Endothelial cell of umbilical vein (primary cell): ENCODE measurements at regions not wholly inside any gene's neighbourhood (a gene's known extent, or its start where the extent isn't known, plus 50 kb on each side); places are given as distances from the start of the nearest gene placed in this dataset.

Experiments used
- BruUV-seq: library from RNA; stranded (reverse); fragments of 400-500 nt; replicated peaks from 2 replicates; lab custom pipeline; 2021; lab: Mats Ljungman, UMichigan
- CTCF ChIA-PET: fragments of 300-600, 350-600 bp; sonication (Branson Sonifier 250); formaldehyde crosslinking; loops from one replicate; lab custom pipeline; 2021; ENCODE audit warnings: antibody characterized with exemption, inconsistent platforms; lab: Charles Lee
- POLR2A ChIA-PET: fragments of 300-600, 350-600 bp; sonication (Branson Sonifier 250); formaldehyde crosslinking; loops from one replicate; lab custom pipeline; 2021; ENCODE audit warnings: antibody characterized with exemption, inconsistent platforms; lab: Charles Lee
- DNase-seq: peaks from one replicate; pipeline ENCODE4 v3.0.0-alpha.2; 2011; ENCODE audit warnings: low read depth, low spot score
- FAIRE-seq: peaks from 2 replicates; lab custom pipeline; 2011; peaks lifted over from hg19 to GRCh38; lab: Jason Lieb, UNC
- H2AFZ ChIP-seq: 2 replicates; pipeline ENCODE4 v1.6.0; 2012; ENCODE audit warnings: low read depth, low read length, control low read depth, inconsistent platforms
- H3K27ac ChIP-seq: 2 replicates; pipeline ENCODE4 v1.5.1; 2011; ENCODE audit warnings: low read depth, mild to moderate bottlenecking, control low read depth, low read length, moderate library complexity; ENCODE audit not compliant: insufficient read depth
- H3K27me3 ChIP-seq, 2 experiments: 2 replicates each; pipeline versions ENCODE4 v1.6.0 to v1.6.1; 2011; ENCODE audit warnings: low read length in 2 of 2, mixed read lengths in 1 of 2; ENCODE audit not compliant: control insufficient read depth in 2 of 2, insufficient read depth in 2 of 2
- H3K36me3 ChIP-seq, 2 experiments: 2 replicates in 1 of 2; 3 replicates in 1 of 2; pipeline ENCODE4 v1.5.1; 2011; ENCODE audit warnings: low read length in 2 of 2, mild to moderate bottlenecking in 1 of 2, moderate library complexity in 1 of 2; ENCODE audit not compliant: control insufficient read depth in 2 of 2, insufficient read depth in 2 of 2; ENCODE audit errors: extremely low read depth in 1 of 2
- H3K4me1 ChIP-seq: 3 replicates; pipeline ENCODE4 v1.5.1; 2011; ENCODE audit warnings: mild to moderate bottlenecking, low read length; ENCODE audit not compliant: control insufficient read depth, insufficient read depth; ENCODE audit errors: extremely low read depth
- H3K4me2 ChIP-seq: 2 replicates; pipeline ENCODE4 v1.6.1; 2011; ENCODE audit warnings: low read length, control low read depth, mixed read lengths; ENCODE audit not compliant: insufficient read depth
- H3K4me3 ChIP-seq, 3 experiments: fragments of 200-600 bp in 1 of 3; sonication (generic), shearing (Covaris generic) in 1 of 3; replicated peaks in 1 of 3; 2 replicates each; pipeline ENCODE4 v1.5.1; 2011 to 2016; ENCODE audit warnings: control low read depth in 3 of 3, low read length in 3 of 3, mild to moderate bottlenecking in 2 of 3, inconsistent platforms in 1 of 3, low read depth in 1 of 3, moderate library complexity in 1 of 3; ENCODE audit not compliant: insufficient read depth in 1 of 3
- H3K79me2 ChIP-seq: 2 replicates; pipeline ENCODE4 v1.6.0; 2012; ENCODE audit warnings: low read length, inconsistent platforms; ENCODE audit not compliant: control insufficient read depth, insufficient read depth
- H3K9ac ChIP-seq: replicated peaks from 2 replicates; pipeline ENCODE3; 2011; ENCODE audit warnings: low read length, control low read depth; ENCODE audit not compliant: insufficient read depth; ENCODE audit errors: extremely low read depth
- H3K9me1 ChIP-seq: replicated peaks from 3 replicates; pipeline ENCODE4 v1.6.0; 2011; ENCODE audit warnings: mild to moderate bottlenecking, low read length; ENCODE audit not compliant: control insufficient read depth, insufficient read depth; ENCODE audit errors: extremely low read depth
- H3K9me3 ChIP-seq: replicated peaks from 2 replicates; pipeline ENCODE4 v1.5.1; 2012; ENCODE audit warnings: low read length, inconsistent platforms; ENCODE audit not compliant: control insufficient read depth, insufficient read depth
- H4K20me1 ChIP-seq: replicated peaks from 2 replicates; pipeline ENCODE3; 2011; ENCODE audit warnings: mild to moderate bottlenecking, low read length; ENCODE audit not compliant: control insufficient read depth, insufficient read depth; ENCODE audit errors: extremely low read depth
- EZH2 ChIP-seq: IDR thresholded peaks from 2 replicates; pipeline ENCODE4 v1.6.1; 2012; ENCODE audit warnings: borderline replicate concordance, low read depth, mild to moderate bottlenecking, moderate library complexity, low read length, inconsistent platforms; ENCODE audit not compliant: severe bottlenecking
- FOS ChIP-seq: IDR thresholded peaks from 2 replicates; pipeline ENCODE4 v1.6.1; 2011; ENCODE audit warnings: mild to moderate bottlenecking, low read length, moderate library complexity, borderline replicate concordance; ENCODE audit not compliant: insufficient read depth
- GATA2 ChIP-seq: IDR thresholded peaks from 2 replicates; pipeline ENCODE4 v1.7.0; 2011; ENCODE audit warnings: low read depth, mild to moderate bottlenecking, moderate library complexity, mixed read lengths, low read length; ENCODE audit not compliant: insufficient read length, insufficient read depth
- JUN ChIP-seq: IDR thresholded peaks from 2 replicates; pipeline ENCODE4 v1.6.1; 2011; ENCODE audit warnings: borderline replicate concordance, low read depth; ENCODE audit not compliant: insufficient read length, insufficient read depth
- MYC ChIP-seq: IDR thresholded peaks from one replicate; pipeline ENCODE4 v1.6.1; 2011; ENCODE audit warnings: mild to moderate bottlenecking, low read depth, low read length
- POLR2A ChIP-seq: IDR thresholded peaks from 2 replicates; pipeline ENCODE4 v1.6.1; 2012; ENCODE audit warnings: low read depth, mild to moderate bottlenecking, control low read depth, low read length
- POLR2AphosphoS5 ChIP-seq: IDR thresholded peaks from 2 replicates; pipeline ENCODE4 v1.6.1; 2012; ENCODE audit warnings: low read depth, mild to moderate bottlenecking, control low read depth, low read length, moderate library complexity; ENCODE audit not compliant: insufficient read depth
- dilution Hi-C: fragments of 300-500 bp; cut with MboI; formaldehyde crosslinking; loops from one replicate; pipeline ENCODE4 v1.15.0; 2019; ENCODE audit warnings: low sequenced_read_pairs; ENCODE audit not compliant: extremely low pct_ligation_motif_present
- intact Hi-C: fragments of 100-400 bp; cut with micrococcal nuclease; formaldehyde crosslinking; loops from one replicate; pipeline ENCODE4 v1.10.0; 2022
- TF ChIP-seq, protein P1 (sequence below), 2 donors: IDR thresholded peaks; 1 replicate in 1 of 2; 2 replicates in 1 of 2; pipeline ENCODE4 v1.5.1; 2011; ENCODE audit warnings: low read length in 2 of 2, mild to moderate bottlenecking in 2 of 2, moderate library complexity in 2 of 2, control low read depth in 1 of 2, inconsistent platforms in 1 of 2, low read depth in 1 of 2; ENCODE audit not compliant: insufficient read depth in 1 of 2; ENCODE audit errors: extremely low read depth in 1 of 2
- TF ChIP-seq, protein P2 (sequence below): IDR thresholded peaks from 2 replicates; pipeline ENCODE4 v1.6.1; 2011; ENCODE audit not compliant: insufficient read depth, insufficient read length

DNA sequence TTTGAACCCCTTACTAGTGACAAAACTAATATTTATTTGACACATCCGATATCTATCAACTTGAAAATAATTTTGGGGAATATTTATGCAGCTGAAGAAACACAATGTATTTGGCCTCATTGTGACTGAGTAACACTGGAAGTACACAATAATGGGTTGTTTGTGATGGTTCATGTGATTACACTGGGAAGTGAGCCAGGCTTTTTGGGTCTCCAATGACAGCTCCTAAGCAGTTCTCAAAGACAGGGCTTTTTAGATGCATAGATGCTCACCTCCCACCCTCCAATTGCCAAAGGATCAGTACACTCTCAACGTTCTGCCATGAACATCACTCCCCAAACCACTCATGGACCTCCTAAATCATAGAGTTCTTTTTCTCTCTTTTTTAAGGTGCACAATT lies 170.0 kb downstream of the SLC24A2 start:
- CTCF ChIA-PET = no interaction called here
- POLR2A ChIA-PET = no interaction called here
- no peaks in the 10 kb centered on the region for H3K27me3 ChIP-seq
- dilution Hi-C loops = no loop called here
- H2AFZ ChIP-seq = no peak overlapping the region
- no peak for FAIRE-seq
- no peak for DNase-seq
- no peaks in the 10 kb centered on the region for H3K9me3 ChIP-seq
- intact Hi-C loops = no loop called here
- no peaks in the 10 kb centered on the region for H3K9me1 ChIP-seq
- no peaks in the 10 kb centered on the region for H3K4me1 ChIP-seq
- no TSS peak for BruUV-seq
- H3K4me2 ChIP-seq = no peak overlapping the region
- H3K27ac ChIP-seq = no peak overlapping the region
- H4K20me1 ChIP-seq = no peaks in the 10 kb centered on the region
- no peaks in the 10 kb centered on the region for H3K36me3 ChIP-seq
- H3K79me2 ChIP-seq = no peaks in the 10 kb centered on the region
- H3K4me3 ChIP-seq = no peak overlapping the region
- TF ChIP-seq MYC (no peak), POLR2AphosphoS5 (no peak), JUN (no peak), GATA2 (no peak), FOS (no peak), POLR2A (no peak), EZH2 (no peak)
- TF ChIP-seq, protein P1, sequence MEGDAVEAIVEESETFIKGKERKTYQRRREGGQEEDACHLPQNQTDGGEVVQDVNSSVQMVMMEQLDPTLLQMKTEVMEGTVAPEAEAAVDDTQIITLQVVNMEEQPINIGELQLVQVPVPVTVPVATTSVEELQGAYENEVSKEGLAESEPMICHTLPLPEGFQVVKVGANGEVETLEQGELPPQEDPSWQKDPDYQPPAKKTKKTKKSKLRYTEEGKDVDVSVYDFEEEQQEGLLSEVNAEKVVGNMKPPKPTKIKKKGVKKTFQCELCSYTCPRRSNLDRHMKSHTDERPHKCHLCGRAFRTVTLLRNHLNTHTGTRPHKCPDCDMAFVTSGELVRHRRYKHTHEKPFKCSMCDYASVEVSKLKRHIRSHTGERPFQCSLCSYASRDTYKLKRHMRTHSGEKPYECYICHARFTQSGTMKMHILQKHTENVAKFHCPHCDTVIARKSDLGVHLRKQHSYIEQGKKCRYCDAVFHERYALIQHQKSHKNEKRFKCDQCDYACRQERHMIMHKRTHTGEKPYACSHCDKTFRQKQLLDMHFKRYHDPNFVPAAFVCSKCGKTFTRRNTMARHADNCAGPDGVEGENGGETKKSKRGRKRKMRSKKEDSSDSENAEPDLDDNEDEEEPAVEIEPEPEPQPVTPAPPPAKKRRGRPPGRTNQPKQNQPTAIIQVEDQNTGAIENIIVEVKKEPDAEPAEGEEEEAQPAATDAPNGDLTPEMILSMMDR (IDR thresholded peaks at IDR 0.05; ENCODE audit: extremely low read depth in 1 of 2, insufficient read depth in 1 of 2, low read depth in 1 of 2, low read length in 2 of 2) = no peak
- TF ChIP-seq, protein P2, sequence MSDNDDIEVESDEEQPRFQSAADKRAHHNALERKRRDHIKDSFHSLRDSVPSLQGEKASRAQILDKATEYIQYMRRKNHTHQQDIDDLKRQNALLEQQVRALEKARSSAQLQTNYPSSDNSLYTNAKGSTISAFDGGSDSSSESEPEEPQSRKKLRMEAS = no peak
- no peak overlapping the region for H3K9ac ChIP-seq
